ENCODE measurements at regions not wholly inside any gene's neighbourhood (a gene's known extent, or its start where the extent isn't known, plus 50 kb on each side); places are given as distances from the start of the nearest gene placed in this dataset.

DNA sequence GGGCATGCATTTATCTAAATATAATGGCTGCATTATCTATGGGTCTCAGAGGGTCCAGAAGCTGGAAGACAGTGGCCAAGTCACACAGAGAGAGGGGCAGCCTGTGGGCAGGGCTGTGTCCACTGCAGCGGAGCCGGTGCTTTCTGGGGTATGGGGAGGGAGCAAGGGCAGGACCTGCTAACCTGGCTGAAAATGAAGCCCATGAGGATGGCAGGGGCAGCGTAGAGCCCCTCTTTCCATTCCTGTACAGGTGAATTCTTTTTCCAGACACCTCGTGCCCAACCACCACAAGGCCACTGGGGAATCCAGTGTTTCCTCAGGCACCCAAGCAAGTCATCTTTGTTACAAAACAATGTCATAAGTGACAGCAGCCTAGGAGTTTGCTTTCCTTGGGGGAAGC, 305.9 kb upstream of the IRX4 start:
- FAIRE-seq = no peak
- Histone ChIP-seq H3K9me3 (replicated peaks; ENCODE audit: control insufficient read depth, insufficient read depth, low read length) (peaks cover 2% of the 10 kb centered on the region), H2AFZ (ENCODE audit: low read depth, low read length) (no peak overlapping the region), H3K36me3 (ENCODE audit: control insufficient read depth in 2 of 2, extremely low read depth in 1 of 2, insufficient read depth in 2 of 2, low read length in 2 of 2) (no peaks in the 10 kb centered on the region), H3K4me2 (ENCODE audit: insufficient read depth, low read length) (no peak overlapping the region), H3K79me2 (ENCODE audit: control insufficient read depth, insufficient read depth, low read length) (no peaks in the 10 kb centered on the region), H3K27ac (ENCODE audit: insufficient read depth, low read depth, low read length) (no peak overlapping the region), H3K9ac (replicated peaks; ENCODE audit: extremely low read depth, insufficient read depth, low read length) (no peak overlapping the region), H4K20me1 (replicated peaks; ENCODE audit: control insufficient read depth, extremely low read depth, insufficient read depth, low read length) (no peaks in the 10 kb centered on the region), H3K4me1 (ENCODE audit: control insufficient read depth, extremely low read depth, insufficient read depth, low read length) (no peaks in the 10 kb centered on the region), H3K9me1 (replicated peaks; ENCODE audit: control insufficient read depth, extremely low read depth, insufficient read depth, low read length) (no peaks in the 10 kb centered on the region), H3K27me3 (ENCODE audit: control insufficient read depth in 2 of 2, insufficient read depth in 2 of 2, low read length in 2 of 2) (no peaks in the 10 kb centered on the region), H3K4me3 (replicated peaks in 1 of 3; ENCODE audit: insufficient read depth in 1 of 3, low read depth in 1 of 3, low read length in 3 of 3) (no peak overlapping the region)
- POLR2A ChIA-PET = no interaction called here
- no peak for DNase-seq (ENCODE audit: low read depth, low spot score)
- CTCF ChIA-PET = no interaction called here
- TF ChIP-seq, protein P1, sequence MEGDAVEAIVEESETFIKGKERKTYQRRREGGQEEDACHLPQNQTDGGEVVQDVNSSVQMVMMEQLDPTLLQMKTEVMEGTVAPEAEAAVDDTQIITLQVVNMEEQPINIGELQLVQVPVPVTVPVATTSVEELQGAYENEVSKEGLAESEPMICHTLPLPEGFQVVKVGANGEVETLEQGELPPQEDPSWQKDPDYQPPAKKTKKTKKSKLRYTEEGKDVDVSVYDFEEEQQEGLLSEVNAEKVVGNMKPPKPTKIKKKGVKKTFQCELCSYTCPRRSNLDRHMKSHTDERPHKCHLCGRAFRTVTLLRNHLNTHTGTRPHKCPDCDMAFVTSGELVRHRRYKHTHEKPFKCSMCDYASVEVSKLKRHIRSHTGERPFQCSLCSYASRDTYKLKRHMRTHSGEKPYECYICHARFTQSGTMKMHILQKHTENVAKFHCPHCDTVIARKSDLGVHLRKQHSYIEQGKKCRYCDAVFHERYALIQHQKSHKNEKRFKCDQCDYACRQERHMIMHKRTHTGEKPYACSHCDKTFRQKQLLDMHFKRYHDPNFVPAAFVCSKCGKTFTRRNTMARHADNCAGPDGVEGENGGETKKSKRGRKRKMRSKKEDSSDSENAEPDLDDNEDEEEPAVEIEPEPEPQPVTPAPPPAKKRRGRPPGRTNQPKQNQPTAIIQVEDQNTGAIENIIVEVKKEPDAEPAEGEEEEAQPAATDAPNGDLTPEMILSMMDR (IDR thresholded peaks at IDR 0.05; ENCODE audit: extremely low read depth in 1 of 2, insufficient read depth in 1 of 2, low read depth in 1 of 2, low read length in 2 of 2) = no peak
- TF ChIP-seq MAX (IDR thresholded peaks at IDR 0.05; ENCODE audit: insufficient read depth, insufficient read length) (no peak), EZH2 (IDR thresholded peaks at IDR 0.05; ENCODE audit: borderline replicate concordance, low read depth, low read length, severe bottlenecking) (no peak), POLR2AphosphoS5 (IDR thresholded peaks at IDR 0.05; ENCODE audit: insufficient read depth, low read depth, low read length) (no peak), JUN (IDR thresholded peaks at IDR 0.05; ENCODE audit: borderline replicate concordance, insufficient read depth, insufficient read length, low read depth) (no peak)
- intact Hi-C loops (cut with micrococcal nuclease) = no loop called here
- dilution Hi-C loops (cut with MboI; ENCODE audit: extremely low pct_ligation_motif_present, low sequenced_read_pairs) = no loop called here
- no TSS peak for BruUV-seq (replicated peaks)

GRCh38 chr5:2188137-2188536, 305.4 kb upstream of the IRX4 start:
- Histone ChIP-seq H3K27ac (ENCODE audit: insufficient read depth, low read depth, low read length) (no peak overlapping the region), H3K9me1 (replicated peaks; ENCODE audit: control insufficient read depth, extremely low read depth, insufficient read depth, low read length) (no peaks in the 10 kb centered on the region), H4K20me1 (replicated peaks; ENCODE audit: control insufficient read depth, extremely low read depth, insufficient read depth, low read length) (no peaks in the 10 kb centered on the region), H3K9ac (replicated peaks; ENCODE audit: extremely low read depth, insufficient read depth, low read length) (no peak overlapping the region), H2AFZ (ENCODE audit: low read depth, low read length) (no peak overlapping the region), H3K4me1 (ENCODE audit: control insufficient read depth, extremely low read depth, insufficient read depth, low read length) (no peaks in the 10 kb centered on the region), H3K4me3 (replicated peaks in 1 of 3; ENCODE audit: insufficient read depth in 1 of 3, low read depth in 1 of 3, low read length in 3 of 3) (no peak overlapping the region), H3K9me3 (replicated peaks; ENCODE audit: control insufficient read depth, insufficient read depth, low read length) (peaks cover 2% of the 10 kb centered on the region), H3K36me3 (ENCODE audit: control insufficient read depth in 2 of 2, extremely low read depth in 1 of 2, insufficient read depth in 2 of 2, low read length in 2 of 2) (no peaks in the 10 kb centered on the region), H3K27me3 (ENCODE audit: control insufficient read depth in 2 of 2, insufficient read depth in 2 of 2, low read length in 2 of 2) (no peaks in the 10 kb centered on the region), H3K4me2 (ENCODE audit: insufficient read depth, low read length) (no peak overlapping the region), H3K79me2 (ENCODE audit: control insufficient read depth, insufficient read depth, low read length) (no peaks in the 10 kb centered on the region)
- ChIA-PET POLR2A (no interaction called here), CTCF (no interaction called here)
- TF ChIP-seq POLR2AphosphoS5 (IDR thresholded peaks at IDR 0.05; ENCODE audit: insufficient read depth, low read depth, low read length) (no peak), MYC (IDR thresholded peaks at IDR 0.05; ENCODE audit: low read depth, low read length) (no peak), EZH2 (IDR thresholded peaks at IDR 0.05; ENCODE audit: borderline replicate concordance, low read depth, low read length, severe bottlenecking) (no peak), JUN (IDR thresholded peaks at IDR 0.05; ENCODE audit: borderline replicate concordance, insufficient read depth, insufficient read length, low read depth) (no peak), POLR2A (IDR thresholded peaks at IDR 0.05; ENCODE audit: low read depth, low read length) (no peak), FOS (IDR thresholded peaks at IDR 0.05; ENCODE audit: borderline replicate concordance, insufficient read depth, low read length) (no peak), GATA2 (IDR thresholded peaks at IDR 0.05; ENCODE audit: insufficient read depth, insufficient read length, low read depth, low read length) (no peak), MAX (IDR thresholded peaks at IDR 0.05; ENCODE audit: insufficient read depth, insufficient read length) (no peak)
- TF ChIP-seq, protein P1 (IDR thresholded peaks at IDR 0.05; ENCODE audit: extremely low read depth in 1 of 2, insufficient read depth in 1 of 2, low read depth in 1 of 2, low read length in 2 of 2) = no peak
- FAIRE-seq (no peak), DNase-seq (ENCODE audit: low read depth, low spot score) (no peak)
- dilution Hi-C loops (cut with MboI; ENCODE audit: extremely low pct_ligation_motif_present, low sequenced_read_pairs) (no loop called here), intact Hi-C loops (cut with micrococcal nuclease) (no loop called here)
- BruUV-seq (replicated peaks) = no TSS peak

Measured in endothelial cell of umbilical vein (primary cell).